ENCODE measurements at regions not wholly inside any gene's neighbourhood (a gene's known extent, or its start where the extent isn't known, plus 50 kb on each side); places are given as distances from the start of the nearest gene placed in this dataset.

- H2AFZ ChIP-seq (ENCODE audit: low read length), result no peak overlapping the region
- H3K27ac ChIP-seq (ENCODE audit: low read depth, low read length), result no peak overlapping the region
- POLR2A ChIA-PET (ENCODE audit: partially characterized antibody), result no interaction called here
- H3K14ac ChIP-seq (ENCODE audit: insufficient read length), result no peak overlapping the region
- no peaks in the 10 kb centered on the region for H4K20me1 ChIP-seq (replicated peaks in 1 of 2; ENCODE audit: control insufficient read depth in 1 of 2, insufficient read depth in 2 of 2, low read length in 2 of 2)
- CTCF ChIA-PET (ENCODE audit: partially characterized antibody), result interaction anchor here (1.1 to 1.5 kb wide), 3 partner anchors 30 to 939 kb away, joined by 3 to 7 read pairs (median 3); no protein-coding TSS in a partner anchor
- H3K23me2 ChIP-seq (ENCODE audit: low read depth, low read length), result no peaks in the 10 kb centered on the region
- no peak overlapping the region for H3K56ac ChIP-seq (replicated peaks; ENCODE audit: insufficient read length, low read depth, low read length)
- no peak overlapping the region for H2BK120ac ChIP-seq (replicated peaks; ENCODE audit: low read depth, low read length)
- H3K36me3 ChIP-seq (ENCODE audit: control insufficient read depth in 2 of 4, insufficient read depth in 4 of 4, low read length in 3 of 4), result no peaks in the 10 kb centered on the region
- no peaks in the 10 kb centered on the region for H3K4me1 ChIP-seq (replicated peaks in 1 of 4; ENCODE audit: control insufficient read depth in 3 of 4, insufficient read depth in 4 of 4, low read length in 3 of 4)
- H3K79me1 ChIP-seq (ENCODE audit: low read depth, low read length), result no peaks in the 10 kb centered on the region
- H2AK5ac ChIP-seq (ENCODE audit: low read depth, low read length), result no peak overlapping the region
- no peaks in the 10 kb centered on the region for H3K79me2 ChIP-seq (ENCODE audit: control insufficient read depth in 1 of 2, insufficient read depth in 2 of 2, low read length in 2 of 2)
- H2BK12ac ChIP-seq (ENCODE audit: low read depth, low read length), result no peak overlapping the region
- no peak overlapping the region for H3K4ac ChIP-seq (replicated peaks; ENCODE audit: insufficient read length, low read depth, low read length)
- FAIRE-seq (no peak), DNase-seq (ENCODE audit: low read depth in 1 of 2, low spot score in 2 of 2) (no peak)
- H3K23ac ChIP-seq (ENCODE audit: insufficient read length), result no peak overlapping the region
- no peak overlapping the region for H4K5ac ChIP-seq (ENCODE audit: insufficient read length, low read depth, low read length)
- H4K91ac ChIP-seq (replicated peaks; ENCODE audit: insufficient read length, low read length), result no peak overlapping the region
- no peak overlapping the region for H3K4me3 ChIP-seq (ENCODE audit: extremely low read depth in 1 of 4, insufficient read depth in 2 of 4, low read depth in 3 of 4, low read length in 4 of 4)
- H2BK5ac ChIP-seq (ENCODE audit: low read depth, low read length), result no peak overlapping the region
- H2BK20ac ChIP-seq (ENCODE audit: low read length), result no peak overlapping the region
- no peaks in the 10 kb centered on the region for H3K27me3 ChIP-seq (replicated peaks in 1 of 4; ENCODE audit: control insufficient read depth in 3 of 4, extremely low read depth in 1 of 4, insufficient read depth in 3 of 4, low read length in 3 of 4)
- H3K9ac ChIP-seq (replicated peaks in 1 of 4; ENCODE audit: extremely low read depth in 1 of 4, low read depth in 3 of 4, low read length in 3 of 4), result no peak overlapping the region
- H3K9me3 ChIP-seq (ENCODE audit: insufficient read depth in 2 of 2, low read depth in 1 of 2, low read length in 1 of 2), result no peaks in the 10 kb centered on the region
- no peak overlapping the region for H4K8ac ChIP-seq (ENCODE audit: extremely low read depth, insufficient read depth, low read length)
- H3K4me2 ChIP-seq (ENCODE audit: insufficient read depth in 1 of 2, low read depth in 2 of 2, low read length in 2 of 2), result no peak overlapping the region
- H3K18ac ChIP-seq (ENCODE audit: extremely low read depth, low read length), result no peak overlapping the region
- H2BK15ac ChIP-seq (ENCODE audit: low read length), result no peak overlapping the region
- TF ChIP-seq PHF8 (conservative IDR thresholded peaks at IDR 0.05; ENCODE audit: low read depth, low read length), result no peak
- TF ChIP-seq YY1 (IDR thresholded peaks at IDR 0.05; ENCODE audit: low read depth, low read length), result no peak
- TF ChIP-seq BRCA1 (IDR thresholded peaks at IDR 0.05; ENCODE audit: low read depth, low read length), result no peak
- no peak for TF ChIP-seq JUND (IDR thresholded peaks at IDR 0.05; ENCODE audit: low read length)
- TF ChIP-seq CBX5 (IDR thresholded peaks at IDR 0.05; ENCODE audit: low read depth, low read length), result no peak
- TF ChIP-seq TCF12 (IDR thresholded peaks at IDR 0.05; ENCODE audit: low read depth, low read length), result no peak
- no peak for TF ChIP-seq NRF1 (IDR thresholded peaks at IDR 0.05; ENCODE audit: low read depth, low read length)
- TF ChIP-seq CBX8 (IDR thresholded peaks at IDR 0.05; ENCODE audit: borderline replicate concordance, low read depth, low read length), result no peak
- no peak for TF ChIP-seq MAFK (IDR thresholded peaks at IDR 0.05; ENCODE audit: low read depth, low read length)
- TF ChIP-seq SP1 (IDR thresholded peaks at IDR 0.05; ENCODE audit: low read depth, low read length), result no peak
- TF ChIP-seq KDM5A (IDR thresholded peaks at IDR 0.05; ENCODE audit: low read length), result no peak
- no peak for TF ChIP-seq CTBP2 (IDR thresholded peaks at IDR 0.05; ENCODE audit: borderline replicate concordance, insufficient read depth, insufficient read length, low read length)
- TF ChIP-seq CHD2 (IDR thresholded peaks at IDR 0.05; ENCODE audit: low read length), result no peak
- TF ChIP-seq RFX5 (IDR thresholded peaks at IDR 0.05; ENCODE audit: borderline replicate concordance, low read depth, low read length), result no peak
- TF ChIP-seq GABPA (IDR thresholded peaks at IDR 0.05; ENCODE audit: borderline replicate concordance, insufficient read depth, low read length), result no peak
- TF ChIP-seq ATF3 (IDR thresholded peaks at IDR 0.05; ENCODE audit: insufficient read depth, low read depth, low read length), result no peak
Observed at GRCh38 chr5:173480896-173481295, 135.6 kb downstream of the BOD1 start.

All from H1 (cell line).